Liver (tissue), 8 donors: ENCODE measurements at regions not wholly inside any gene's neighbourhood (a gene's known extent, or its start where the extent isn't known, plus 50 kb on each side); places are given as distances from the start of the nearest gene placed in this dataset.

Source experiments
- DNase-seq: peaks from one replicate; pipeline ENCODE4 v3.0.0-alpha.2; 2017; ENCODE audit warnings: low spot score
- H3K27ac ChIP-seq, 2 donors: one replicate each; pipeline ENCODE4 v1.7.0; 2013; ENCODE audit warnings: inconsistent platforms in 2 of 2, low read length in 2 of 2, control low read depth in 1 of 2, low read depth in 1 of 2, mild to moderate bottlenecking in 1 of 2
- H3K27me3 ChIP-seq, 4 donors: one replicate each; pipeline versions ENCODE4 v1.6.1 to v1.7.0; 2013; ENCODE audit warnings: low read length in 3 of 4, inconsistent platforms in 1 of 4, mild to moderate bottlenecking in 1 of 4, moderate library complexity in 1 of 4; ENCODE audit not compliant: control insufficient read depth in 4 of 4, insufficient read depth in 4 of 4
- H3K36me3 ChIP-seq, 4 donors: one replicate each; pipeline versions ENCODE4 v1.6.1 to v1.7.0; 2013; ENCODE audit warnings: low read length in 3 of 4, mild to moderate bottlenecking in 3 of 4, low read depth in 1 of 4, moderate library complexity in 1 of 4; ENCODE audit not compliant: control insufficient read depth in 4 of 4, insufficient read depth in 3 of 4
- H3K4me1 ChIP-seq, 4 donors: one replicate each; pipeline versions ENCODE4 v1.6.1 to v1.7.0; 2013; ENCODE audit warnings: low read length in 3 of 4, mild to moderate bottlenecking in 3 of 4, moderate library complexity in 1 of 4; ENCODE audit not compliant: control insufficient read depth in 4 of 4, insufficient read depth in 4 of 4
- H3K4me3 ChIP-seq, 3 donors: one replicate each; pipeline versions ENCODE4 v1.6.1 to v1.7.0; 2013; ENCODE audit warnings: low read length in 3 of 3, control low read depth in 1 of 3, low read depth in 1 of 3, mild to moderate bottlenecking in 1 of 3
- H3K9ac ChIP-seq, 2 donors: one replicate each; pipeline ENCODE4 v1.7.0; 2013; ENCODE audit warnings: low read length in 2 of 2, mild to moderate bottlenecking in 2 of 2, moderate library complexity in 2 of 2, control low read depth in 1 of 2, low read depth in 1 of 2
- H3K9me3 ChIP-seq, 4 donors: one replicate each; pipeline versions ENCODE4 v1.6.1 to v1.7.0; 2013; ENCODE audit warnings: low read length in 3 of 4; ENCODE audit not compliant: control insufficient read depth in 4 of 4
- CTCF ChIP-seq: fragments of 150-350 bp; IDR thresholded peaks from 2 replicates; pipeline ENCODE4 v1.5.1; 2017; ENCODE audit warnings: improper control_type of control experiment, low read depth, low read length; ENCODE audit not compliant: missing input control
- EGR1 ChIP-seq, 2 donors: IDR thresholded peaks; 2 replicates each; pipeline ENCODE4 v1.6.1; 2016 to 2018; ENCODE audit warnings: antibody characterized with exemption in 2 of 2, low read depth in 2 of 2
- FOXA1 ChIP-seq: IDR thresholded peaks from 2 replicates; pipeline ENCODE4 v1.6.1; 2016; ENCODE audit warnings: antibody characterized with exemption
- FOXA2 ChIP-seq: IDR thresholded peaks from 2 replicates; pipeline ENCODE4 v1.6.1; 2016; ENCODE audit warnings: antibody characterized with exemption
- GABPA ChIP-seq, 2 donors: IDR thresholded peaks in 1 of 2; conservative IDR thresholded peaks in 1 of 2; 2 replicates each; pipeline ENCODE4 v1.6.1; 2016; ENCODE audit warnings: antibody characterized with exemption in 2 of 2, mild to moderate bottlenecking in 1 of 2, moderate library complexity in 1 of 2
- HNF4A ChIP-seq, 2 donors: conservative IDR thresholded peaks; 2 replicates each; pipeline ENCODE4 v1.6.1; 2016; ENCODE audit warnings: antibody characterized with exemption in 2 of 2, mild to moderate bottlenecking in 2 of 2
- HNF4G ChIP-seq: IDR thresholded peaks from 2 replicates; pipeline ENCODE4 v1.6.1; 2016; ENCODE audit warnings: antibody characterized with exemption
- JUND ChIP-seq, 2 donors: IDR thresholded peaks; 2 replicates each; pipeline ENCODE4 v1.6.1; 2016; ENCODE audit warnings: antibody characterized with exemption in 2 of 2
- MAX ChIP-seq: IDR thresholded peaks from 2 replicates; pipeline ENCODE4 v1.6.1; 2016; ENCODE audit warnings: antibody characterized with exemption
- NR2F2 ChIP-seq: IDR thresholded peaks from 2 replicates; pipeline ENCODE4 v1.6.1; 2016; ENCODE audit warnings: antibody characterized with exemption
- RAD21 ChIP-seq, 2 donors: IDR thresholded peaks; 2 replicates each; pipeline ENCODE4 v1.6.1; 2016; ENCODE audit warnings: antibody characterized with exemption in 2 of 2, mild to moderate bottlenecking in 2 of 2
- REST ChIP-seq: IDR thresholded peaks from 2 replicates; pipeline ENCODE4 v1.6.1; 2016; ENCODE audit warnings: antibody characterized with exemption, mild to moderate bottlenecking
- RXRA ChIP-seq, 2 donors: IDR thresholded peaks; 2 replicates each; pipeline ENCODE4 v1.6.1; 2017 to 2018; ENCODE audit warnings: antibody characterized with exemption in 2 of 2, mild to moderate bottlenecking in 1 of 2
- SP1 ChIP-seq: IDR thresholded peaks from 2 replicates; pipeline ENCODE4 v1.6.1; 2018; ENCODE audit warnings: antibody characterized with exemption, mild to moderate bottlenecking
- TAF1 ChIP-seq: conservative IDR thresholded peaks from 2 replicates; pipeline ENCODE4 v1.6.1; 2016; ENCODE audit warnings: antibody characterized with exemption, mild to moderate bottlenecking
- YY1 ChIP-seq: IDR thresholded peaks from 2 replicates; pipeline ENCODE4 v1.6.1; 2016; ENCODE audit warnings: antibody characterized with exemption, mild to moderate bottlenecking
- ZBTB33 ChIP-seq: IDR thresholded peaks from 2 replicates; pipeline ENCODE4 v1.6.1; 2016; ENCODE audit warnings: antibody characterized with exemption
- WGBS: extraction: QIAGEN DNeasy Blood & Tissue Kit; methylation state at CpG from one replicate; pipeline ENCODE4 v1.1.7; 2013; 5-methylcytosine and 5-hydroxymethylcytosine counted together
- TF ChIP-seq, protein P1 (sequence below): IDR thresholded peaks from 2 replicates; pipeline ENCODE4 v1.6.1; 2016; ENCODE audit warnings: antibody characterized with exemption
- donor health status: healthy.
- donor health status: healthy.
- donor health status: healthy.
- donor health status: healthy.
- donor health status: healthy.

DNA sequence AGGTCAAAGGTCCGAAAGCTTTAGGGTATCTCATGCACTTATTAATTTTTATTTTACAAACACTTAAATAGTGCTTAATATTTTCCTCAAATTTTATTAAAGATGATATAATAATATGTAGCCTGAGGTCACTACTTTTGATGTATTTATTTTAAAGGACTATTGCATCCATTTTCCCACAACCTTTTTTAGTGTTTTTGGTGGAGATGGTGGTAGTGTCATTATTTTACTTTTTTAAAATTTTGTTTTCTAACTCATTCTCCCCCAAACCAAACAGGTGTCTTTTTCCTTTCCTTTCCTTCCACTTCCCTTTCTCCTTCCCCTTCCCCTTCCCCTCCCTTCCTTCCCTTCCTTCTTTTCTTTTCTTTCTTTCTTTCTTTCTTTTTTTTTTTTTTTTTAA, 328.6 kb downstream of the CYLC2 start:
- peaks cover 0 to 3% (median 0%) of the 10 kb centered on the region in 4 donors for H3K27me3 ChIP-seq
- no peak overlapping the region for H3K9ac ChIP-seq
- peaks cover 0 to 3% (median 0%) of the 10 kb centered on the region in 4 donors for H3K9me3 ChIP-seq
- WGBS = 85% methylated on average over 1 of the region's 1 CpG
- H3K4me3 ChIP-seq = no peak overlapping the region
- no peak for TF ChIP-seq EGR1 (IDR thresholded peaks at IDR 0.05; ENCODE audit: low read depth in 2 of 2)
- no peak for TF ChIP-seq HNF4G
- TF ChIP-seq ZBTB33 = no peak
- TF ChIP-seq HNF4A (conservative IDR thresholded peaks at IDR 0.05) = no peak
- TF ChIP-seq, protein P1, sequence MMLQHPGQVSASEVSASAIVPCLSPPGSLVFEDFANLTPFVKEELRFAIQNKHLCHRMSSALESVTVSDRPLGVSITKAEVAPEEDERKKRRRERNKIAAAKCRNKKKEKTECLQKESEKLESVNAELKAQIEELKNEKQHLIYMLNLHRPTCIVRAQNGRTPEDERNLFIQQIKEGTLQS = no peak
- TF ChIP-seq SP1 = no peak
- TF ChIP-seq RAD21 (IDR thresholded peaks at IDR 0.05) = no peak
- TF ChIP-seq CTCF = no peak
- no peak for TF ChIP-seq NR2F2
- no peak for TF ChIP-seq GABPA (IDR thresholded peaks at IDR 0.05 in 1 of 2, conservative IDR thresholded peaks at IDR 0.05 in 1 of 2)
- TF ChIP-seq FOXA1 = no peak
- no peak for TF ChIP-seq RXRA (IDR thresholded peaks at IDR 0.05)
- no peak for TF ChIP-seq JUND (IDR thresholded peaks at IDR 0.05)
- TF ChIP-seq FOXA2 = no peak
- TF ChIP-seq TAF1 = no peak
- TF ChIP-seq YY1 = no peak
- TF ChIP-seq REST = no peak
- TF ChIP-seq MAX = no peak
- DNase-seq = no peak
- no peaks in the 10 kb centered on the region for H3K36me3 ChIP-seq
- no peaks in the 10 kb centered on the region for H3K4me1 ChIP-seq
- no peak overlapping the region for H3K27ac ChIP-seq

GRCh38 chr9:103335461-103335860, 340.3 kb downstream of the CYLC2 start:
- DNase-seq = no peak
- no peak for TF ChIP-seq MAX
- TF ChIP-seq GABPA (IDR thresholded peaks at IDR 0.05 in 1 of 2, conservative IDR thresholded peaks at IDR 0.05 in 1 of 2) = no peak
- no peak for TF ChIP-seq HNF4G
- no peak for TF ChIP-seq CTCF
- TF ChIP-seq RXRA (IDR thresholded peaks at IDR 0.05) = no peak
- no peak for TF ChIP-seq TAF1
- no peak for TF ChIP-seq FOXA2
- no peak for TF ChIP-seq JUND (IDR thresholded peaks at IDR 0.05)
- no peak for TF ChIP-seq ZBTB33
- no peak for TF ChIP-seq FOXA1
- TF ChIP-seq EGR1 (IDR thresholded peaks at IDR 0.05; ENCODE audit: low read depth in 2 of 2) = no peak
- TF ChIP-seq, protein P1 = no peak

More at GRCh38 chr9:103335461-103335860, 340.3 kb downstream of the CYLC2 start:
- H3K27ac ChIP-seq = no peak overlapping the region
- no peaks in the 10 kb centered on the region for H3K36me3 ChIP-seq
- no peak overlapping the region for H3K9ac ChIP-seq
- H3K4me1 ChIP-seq = no peaks in the 10 kb centered on the region
- no peaks in the 10 kb centered on the region for H3K9me3 ChIP-seq
- no peak overlapping the region for H3K4me3 ChIP-seq
- WGBS = 61% methylated on average over 3 of the region's 3 CpGs
- H3K27me3 ChIP-seq = peaks cover 0 to 2% (median 0%) of the 10 kb centered on the region in 4 donors
